ENCODE measurements at regions not wholly inside any gene's neighbourhood (a gene's known extent, or its start where the extent isn't known, plus 50 kb on each side); places are given as distances from the start of the nearest gene placed in this dataset.

- Histone ChIP-seq H3K27ac (ENCODE audit: low read length) (no peak overlapping the region), H3K36me3 (ENCODE audit: insufficient read depth, low read length) (no peaks in the 10 kb centered on the region), H3K79me2 (replicated peaks; ENCODE audit: insufficient read depth, low read length) (no peaks in the 10 kb centered on the region), H3K9ac (ENCODE audit: low read length) (no peak overlapping the region), H2AFZ (ENCODE audit: low read depth, low read length) (no peak overlapping the region), H3K9me3 (ENCODE audit: low read length) (no peaks in the 10 kb centered on the region), H3K9me2 (ENCODE audit: insufficient read depth, low read length) (no peaks in the 10 kb centered on the region), H4K20me1 (ENCODE audit: insufficient read depth) (no peaks in the 10 kb centered on the region), H3K4me2 (ENCODE audit: low read length) (no peak overlapping the region), H3K27me3 (ENCODE audit: insufficient read depth, low read depth, low read length) (no peaks in the 10 kb centered on the region), H3K4me3 (ENCODE audit: low read length) (no peak overlapping the region), H3F3A (ENCODE audit: insufficient read depth, low read length, poor library complexity, severe bottlenecking) (no peaks in the 10 kb centered on the region)
- TF ChIP-seq TAF1 (IDR thresholded peaks at IDR 0.05; ENCODE audit: low read depth) = no peak
- TF ChIP-seq EZH2 (IDR thresholded peaks at IDR 0.05; ENCODE audit: borderline replicate concordance, insufficient read depth, low read length, poor library complexity, severe bottlenecking) = no peak
Observed at GRCh38 chr3:193954752-193955151, 181.2 kb upstream of the HES1 start.

GRCh38 chr3:193955719-193956118 lies 180.2 kb upstream of the HES1 start:
- H3K79me2 ChIP-seq (replicated peaks; ENCODE audit: insufficient read depth, low read length) = no peaks in the 10 kb centered on the region
- no peaks in the 10 kb centered on the region for H3F3A ChIP-seq (ENCODE audit: insufficient read depth, low read length, poor library complexity, severe bottlenecking)
- H2AFZ ChIP-seq (ENCODE audit: low read depth, low read length) = no peak overlapping the region
- H4K20me1 ChIP-seq (ENCODE audit: insufficient read depth) = no peaks in the 10 kb centered on the region
- H3K4me2 ChIP-seq (ENCODE audit: low read length) = no peak overlapping the region
- TF ChIP-seq RAD21 (conservative IDR thresholded peaks at IDR 0.05) (no peak), EZH2 (IDR thresholded peaks at IDR 0.05; ENCODE audit: borderline replicate concordance, insufficient read depth, low read length, poor library complexity, severe bottlenecking) (no peak), SMC3 (conservative IDR thresholded peaks at IDR 0.05; ENCODE audit: poor library complexity) (no peak), TAF1 (IDR thresholded peaks at IDR 0.05; ENCODE audit: low read depth) (no peak), POLR2AphosphoS5 (IDR thresholded peaks at IDR 0.05) (no peak), EP300 (conservative IDR thresholded peaks at IDR 0.05; ENCODE audit: poor library complexity, severe bottlenecking) (no peak), MXI1 (conservative IDR thresholded peaks at IDR 0.05; ENCODE audit: poor library complexity, severe bottlenecking) (no peak), REST (IDR thresholded peaks at IDR 0.05; ENCODE audit: borderline replicate concordance) (no peak)
- TF ChIP-seq, protein P1, sequence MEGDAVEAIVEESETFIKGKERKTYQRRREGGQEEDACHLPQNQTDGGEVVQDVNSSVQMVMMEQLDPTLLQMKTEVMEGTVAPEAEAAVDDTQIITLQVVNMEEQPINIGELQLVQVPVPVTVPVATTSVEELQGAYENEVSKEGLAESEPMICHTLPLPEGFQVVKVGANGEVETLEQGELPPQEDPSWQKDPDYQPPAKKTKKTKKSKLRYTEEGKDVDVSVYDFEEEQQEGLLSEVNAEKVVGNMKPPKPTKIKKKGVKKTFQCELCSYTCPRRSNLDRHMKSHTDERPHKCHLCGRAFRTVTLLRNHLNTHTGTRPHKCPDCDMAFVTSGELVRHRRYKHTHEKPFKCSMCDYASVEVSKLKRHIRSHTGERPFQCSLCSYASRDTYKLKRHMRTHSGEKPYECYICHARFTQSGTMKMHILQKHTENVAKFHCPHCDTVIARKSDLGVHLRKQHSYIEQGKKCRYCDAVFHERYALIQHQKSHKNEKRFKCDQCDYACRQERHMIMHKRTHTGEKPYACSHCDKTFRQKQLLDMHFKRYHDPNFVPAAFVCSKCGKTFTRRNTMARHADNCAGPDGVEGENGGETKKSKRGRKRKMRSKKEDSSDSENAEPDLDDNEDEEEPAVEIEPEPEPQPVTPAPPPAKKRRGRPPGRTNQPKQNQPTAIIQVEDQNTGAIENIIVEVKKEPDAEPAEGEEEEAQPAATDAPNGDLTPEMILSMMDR (IDR thresholded peaks at IDR 0.05; ENCODE audit: poor library complexity, severe bottlenecking) = no peak
- H3K9me3 ChIP-seq (ENCODE audit: low read length) = no peaks in the 10 kb centered on the region
- H3K9ac ChIP-seq (ENCODE audit: low read length) = no peak overlapping the region
- no peaks in the 10 kb centered on the region for H3K27me3 ChIP-seq (ENCODE audit: insufficient read depth, low read depth, low read length)
- no peak overlapping the region for H3K27ac ChIP-seq (ENCODE audit: low read length)
- H3K36me3 ChIP-seq (ENCODE audit: insufficient read depth, low read length) = no peaks in the 10 kb centered on the region
- H3K9me2 ChIP-seq (ENCODE audit: insufficient read depth, low read length) = no peaks in the 10 kb centered on the region
- H3K4me3 ChIP-seq (ENCODE audit: low read length) = no peak overlapping the region

DNA sequence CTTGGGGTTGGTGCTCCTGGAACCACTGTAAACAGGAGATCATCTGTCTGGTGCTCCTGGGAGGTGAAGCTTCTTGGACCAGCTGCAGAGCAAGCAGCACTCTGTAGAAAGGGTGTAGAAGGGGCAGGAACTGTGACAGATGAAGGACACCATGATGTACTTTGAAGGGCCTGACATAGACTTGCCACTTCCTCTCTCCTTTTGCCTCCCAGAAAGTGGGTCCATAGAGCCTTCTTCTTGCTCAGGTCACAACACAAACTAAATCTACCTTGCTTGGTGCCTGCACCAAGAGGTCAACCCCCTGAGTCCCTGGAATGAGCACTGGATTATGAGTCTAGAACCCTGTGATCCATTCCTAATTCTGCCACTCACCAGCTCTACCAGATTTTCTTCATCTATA lies 176.1 kb upstream of the HES1 start:
- no peak for TF ChIP-seq MXI1 (conservative IDR thresholded peaks at IDR 0.05; ENCODE audit: poor library complexity, severe bottlenecking)
- TF ChIP-seq EZH2 (IDR thresholded peaks at IDR 0.05; ENCODE audit: borderline replicate concordance, insufficient read depth, low read length, poor library complexity, severe bottlenecking) = no peak
- no peak for TF ChIP-seq POLR2AphosphoS5 (IDR thresholded peaks at IDR 0.05)
- no peak for TF ChIP-seq TAF1 (IDR thresholded peaks at IDR 0.05; ENCODE audit: low read depth)
- TF ChIP-seq, protein P1 (IDR thresholded peaks at IDR 0.05; ENCODE audit: poor library complexity, severe bottlenecking) = no peak
- no peak for TF ChIP-seq SMC3 (conservative IDR thresholded peaks at IDR 0.05; ENCODE audit: poor library complexity)
- TF ChIP-seq RAD21 (conservative IDR thresholded peaks at IDR 0.05) = no peak
- no peak for TF ChIP-seq REST (IDR thresholded peaks at IDR 0.05; ENCODE audit: borderline replicate concordance)
- Histone ChIP-seq H3K4me3 (ENCODE audit: low read length) (no peak overlapping the region), H3F3A (ENCODE audit: insufficient read depth, low read length, poor library complexity, severe bottlenecking) (no peaks in the 10 kb centered on the region), H3K4me2 (ENCODE audit: low read length) (no peak overlapping the region), H3K36me3 (ENCODE audit: insufficient read depth, low read length) (no peaks in the 10 kb centered on the region), H4K20me1 (ENCODE audit: insufficient read depth) (no peaks in the 10 kb centered on the region), H3K79me2 (replicated peaks; ENCODE audit: insufficient read depth, low read length) (no peaks in the 10 kb centered on the region), H3K27me3 (ENCODE audit: insufficient read depth, low read depth, low read length) (no peaks in the 10 kb centered on the region), H3K9me2 (ENCODE audit: insufficient read depth, low read length) (no peaks in the 10 kb centered on the region), H3K9ac (ENCODE audit: low read length) (no peak overlapping the region), H3K27ac (ENCODE audit: low read length) (no peak overlapping the region), H2AFZ (ENCODE audit: low read depth, low read length) (no peak overlapping the region), H3K9me3 (ENCODE audit: low read length) (no peaks in the 10 kb centered on the region)

All from neural cell (in vitro differentiated cells).